ENCODE measurements at regions not wholly inside any gene's neighbourhood (a gene's known extent, or its start where the extent isn't known, plus 50 kb on each side); places are given as distances from the start of the nearest gene placed in this dataset.

GRCh38 chr7:49418963-49419362, 354.5 kb upstream of the VWC2 start:
- TF ChIP-seq CTCF (IDR thresholded peaks at IDR 0.05; ENCODE audit: low read depth, low read length, missing input control): no peak
- TF ChIP-seq RXRA (IDR thresholded peaks at IDR 0.05): no peak
- TF ChIP-seq TAF1 (conservative IDR thresholded peaks at IDR 0.05): no peak
- TF ChIP-seq REST (IDR thresholded peaks at IDR 0.05): no peak
- no peak for TF ChIP-seq MAX (IDR thresholded peaks at IDR 0.05)
- TF ChIP-seq ZBTB33 (IDR thresholded peaks at IDR 0.05): no peak
- TF ChIP-seq JUND (IDR thresholded peaks at IDR 0.05): no peak
- no peak for TF ChIP-seq GABPA (IDR thresholded peaks at IDR 0.05 in 1 of 2, conservative IDR thresholded peaks at IDR 0.05 in 1 of 2)

Measured in liver (tissue), 3 donors.